HS-5 (cell line): ENCODE measurements at regions not wholly inside any gene's neighbourhood (a gene's known extent, or its start where the extent isn't known, plus 50 kb on each side); places are given as distances from the start of the nearest gene placed in this dataset.

ENCODE experiments used
- DNase-seq: peaks from one replicate; pipeline ENCODE4 v3.0.0-alpha.2; 2012; ENCODE audit warnings: low read depth

DNA sequence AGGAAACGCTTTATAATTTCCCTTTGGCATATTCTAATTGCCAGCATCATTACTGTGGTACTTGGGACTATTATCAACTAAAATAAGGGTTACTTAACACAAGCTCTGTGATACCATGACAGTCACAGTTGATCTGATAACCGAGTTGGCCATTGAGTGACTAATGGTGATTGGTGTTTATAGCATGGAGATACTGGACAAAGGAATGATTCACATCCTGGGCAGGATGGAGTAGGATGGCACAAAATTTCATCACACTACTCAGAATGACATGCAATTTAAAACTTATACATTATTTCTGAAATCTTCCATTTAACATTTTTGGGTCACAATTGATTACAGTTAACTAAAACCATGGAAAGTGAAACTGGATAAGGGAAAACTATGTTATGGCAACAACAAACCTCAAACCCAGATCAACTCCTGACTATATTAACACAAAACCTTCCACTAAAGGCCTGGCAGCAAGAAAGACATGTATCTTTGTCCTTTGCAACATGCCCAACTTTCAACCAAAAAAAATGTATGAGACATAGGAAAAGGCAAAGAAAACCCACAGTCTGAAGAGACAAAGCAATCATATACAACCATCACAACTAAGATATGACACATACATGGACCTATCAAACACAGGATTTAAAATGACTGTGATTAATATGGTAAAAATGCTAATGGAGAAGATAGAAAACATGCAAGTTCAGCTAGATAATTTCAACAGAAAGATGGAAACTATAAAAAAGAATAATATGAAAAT is 208.5 kb upstream of the NRP1 start:
- DNase-seq: peak; percentile 45

DNA sequence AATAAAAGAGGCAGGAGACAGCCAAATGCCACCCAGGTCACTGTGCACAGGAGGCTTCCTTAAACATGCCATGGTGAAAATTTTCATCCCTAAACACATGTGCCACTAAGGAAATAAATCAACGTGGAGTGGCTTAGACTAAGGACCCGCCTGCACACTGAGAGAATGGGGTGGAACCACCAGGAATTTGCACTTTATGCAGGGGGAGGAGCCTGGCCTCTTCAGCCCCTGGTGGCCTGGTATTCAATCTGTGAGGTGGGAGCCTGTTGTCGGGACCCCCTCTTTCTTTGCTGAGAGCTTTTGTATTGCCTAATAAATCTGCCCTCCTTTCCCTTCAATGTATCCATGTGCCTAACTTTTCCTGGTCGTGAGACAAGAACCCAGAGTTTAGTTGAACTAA is 204.6 kb upstream of the NRP1 start:
- no peak for DNase-seq

DNA sequence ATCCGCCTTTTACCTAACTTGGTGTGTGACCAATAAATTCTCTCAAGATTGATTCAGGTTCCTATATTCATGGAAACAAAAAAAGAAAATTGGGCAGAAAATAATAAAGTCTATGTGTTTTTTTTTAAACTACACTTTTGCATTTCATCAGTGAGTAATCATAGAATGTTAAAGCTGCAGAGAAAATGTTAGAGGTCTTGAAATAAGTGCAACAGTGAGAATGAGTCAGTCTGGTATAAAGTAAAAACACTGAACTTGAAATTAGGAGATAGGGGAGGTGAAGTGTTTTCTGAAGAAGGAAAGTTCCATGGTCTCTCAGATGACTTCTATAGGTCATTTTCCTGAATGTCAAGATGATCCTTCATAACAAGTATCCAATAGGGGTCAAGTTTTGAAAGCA is 202.6 kb upstream of the NRP1 start:
- no peak for DNase-seq

DNA sequence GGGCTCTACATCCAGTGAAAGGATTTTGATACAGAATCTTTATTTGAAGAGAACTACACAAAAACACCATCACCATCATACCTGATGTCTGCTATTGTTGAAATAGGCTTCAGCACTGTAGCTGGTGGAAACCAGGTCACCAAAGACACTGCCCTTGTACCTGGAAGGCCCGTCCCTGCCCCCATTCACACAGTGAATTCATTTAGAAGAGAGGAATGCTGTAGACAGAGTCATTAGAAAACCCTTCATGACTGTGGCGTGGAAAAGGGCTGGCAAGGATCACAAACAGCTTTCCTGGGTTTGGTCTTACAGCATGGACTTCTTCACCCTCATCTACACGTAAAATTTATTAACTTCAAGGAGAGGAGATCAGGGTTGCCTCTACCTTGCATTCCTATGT is 202.0 kb upstream of the NRP1 start:
- DNase-seq: no peak

DNA sequence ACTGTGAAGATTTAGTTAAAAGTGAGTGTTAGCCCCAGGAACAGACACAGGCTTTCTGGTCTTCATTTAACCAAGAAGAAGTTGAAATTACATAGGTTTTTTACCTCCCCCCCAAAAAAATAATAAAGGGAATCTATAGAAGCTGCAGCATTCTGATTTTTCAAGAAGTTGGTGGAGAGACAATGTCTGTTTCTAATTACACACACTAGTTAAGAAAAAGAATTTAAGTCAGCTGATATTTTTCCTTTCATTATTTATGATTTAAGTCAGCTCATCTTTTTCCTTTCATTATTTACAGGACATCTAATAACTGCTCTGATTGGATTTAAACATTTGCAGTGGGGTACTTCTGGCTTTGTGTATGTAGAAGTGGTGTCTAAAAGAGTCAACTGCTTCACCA is 201.4 kb upstream of the NRP1 start:
- DNase-seq: no peak

DNA sequence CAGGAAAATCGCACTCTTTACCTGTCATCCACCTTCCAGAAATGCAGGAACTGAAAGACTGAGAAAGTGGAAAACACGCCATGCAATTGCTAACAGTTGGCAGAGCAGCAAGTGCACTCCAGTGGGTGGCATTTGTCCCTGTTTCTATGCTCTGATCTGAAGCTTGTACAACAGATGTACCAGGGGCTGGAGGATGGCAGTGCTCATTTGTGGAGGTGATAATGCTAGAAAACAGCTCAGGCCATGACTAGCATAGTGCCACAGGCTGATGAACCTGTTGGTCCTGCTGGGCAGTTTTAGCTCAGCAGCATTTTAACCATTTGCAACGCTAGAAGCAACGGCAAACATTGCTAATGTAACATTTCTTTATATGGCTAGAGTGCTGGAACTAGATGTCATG is 199.9 kb upstream of the NRP1 start:
- no peak for DNase-seq

DNA sequence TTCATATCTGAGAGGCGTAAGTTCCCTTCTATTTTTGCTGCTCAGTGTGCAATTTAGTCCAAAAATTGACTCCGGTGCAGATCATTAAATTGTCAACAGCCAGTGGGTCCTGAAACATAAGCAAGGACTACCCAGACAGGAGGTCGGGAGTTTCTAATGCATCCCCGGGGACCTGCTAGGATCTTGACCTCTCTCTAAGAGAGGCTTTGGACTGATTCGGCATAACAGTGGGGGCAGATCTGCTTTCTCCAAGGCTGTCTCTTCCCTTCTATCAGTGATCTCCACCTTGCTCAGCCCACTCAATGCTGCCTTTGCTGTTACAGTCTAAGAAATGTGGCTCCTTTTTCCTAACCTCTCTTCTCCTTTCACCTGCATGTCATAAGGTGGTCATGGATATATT is 199.1 kb upstream of the NRP1 start:
- no peak for DNase-seq

DNA sequence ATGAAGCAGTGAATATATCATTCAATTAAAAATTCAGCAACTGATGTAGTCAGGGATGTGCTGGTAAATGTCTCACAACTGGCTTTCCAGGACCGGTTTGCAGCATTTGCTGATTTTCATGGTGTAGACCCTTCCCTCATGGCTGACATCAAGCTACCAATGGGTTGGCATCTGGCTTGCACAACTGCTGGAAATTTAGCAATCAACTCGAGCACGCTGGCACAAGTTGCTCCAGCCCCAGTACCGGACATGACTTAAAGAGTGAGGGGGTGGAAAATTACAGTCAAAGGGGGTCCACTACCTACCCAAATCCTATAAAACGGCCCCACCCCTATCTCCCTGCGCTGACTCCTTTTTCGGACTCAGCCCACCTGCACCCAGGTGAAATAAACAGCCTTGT is 198.4 kb upstream of the NRP1 start:
- DNase-seq: no peak

DNA sequence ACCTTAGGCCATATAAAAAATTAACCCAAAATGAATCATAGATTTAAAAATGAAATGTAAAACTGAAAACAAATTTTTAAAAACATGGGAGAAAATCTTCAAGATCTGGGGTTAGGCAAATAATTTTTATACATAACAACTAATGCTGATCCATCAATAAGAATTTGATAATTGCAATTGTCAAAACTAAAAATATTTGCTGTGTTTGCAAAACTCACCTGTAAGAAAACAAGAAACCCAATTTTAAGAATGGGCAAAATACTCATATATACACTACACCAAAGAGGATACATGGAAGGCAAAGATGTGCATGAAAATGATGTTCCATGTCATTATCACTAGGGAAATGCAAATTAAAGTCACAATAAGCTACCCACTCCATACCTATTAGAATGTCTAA is 194.8 kb upstream of the NRP1 start:
- no peak for DNase-seq

DNA sequence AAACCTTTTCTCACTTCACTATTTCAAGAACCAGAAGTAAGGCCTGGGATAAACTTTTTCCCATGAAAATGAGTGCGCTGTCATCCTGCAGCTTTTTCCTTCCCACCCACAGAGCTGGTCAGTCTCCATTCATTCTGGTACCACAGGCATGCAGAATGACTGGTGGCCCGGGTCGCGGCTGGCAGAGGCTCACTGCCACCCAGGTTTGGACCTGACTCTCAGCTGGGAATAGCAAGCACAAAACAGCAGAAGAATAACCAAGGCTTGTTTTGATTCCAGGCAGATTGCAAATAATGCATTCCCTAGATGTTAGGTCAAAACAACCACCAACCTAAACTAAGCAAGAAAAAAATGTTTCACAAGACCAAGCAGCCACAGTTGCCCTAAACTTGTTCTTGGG is 190.5 kb upstream of the NRP1 start:
- DNase-seq: no peak

DNA sequence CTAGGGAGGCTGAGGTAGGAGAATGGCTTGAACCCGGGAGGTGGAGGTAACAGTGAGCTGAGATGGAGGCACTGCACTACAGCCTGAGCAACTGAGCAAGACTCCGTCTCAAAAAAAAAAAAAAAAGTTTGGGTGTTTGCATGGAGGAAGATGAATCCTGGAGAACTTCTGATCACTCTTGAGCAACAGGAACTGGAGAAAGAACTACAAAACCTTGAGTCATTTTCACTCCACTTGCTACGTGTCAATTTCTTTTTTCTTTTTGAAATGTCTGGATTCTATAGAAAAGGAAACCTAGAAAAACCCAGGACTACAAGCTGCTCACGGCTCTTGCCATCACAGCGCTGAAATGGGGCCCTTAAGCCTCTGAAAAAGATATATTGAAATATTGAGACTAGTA is 189.6 kb upstream of the NRP1 start:
- no peak for DNase-seq

DNA sequence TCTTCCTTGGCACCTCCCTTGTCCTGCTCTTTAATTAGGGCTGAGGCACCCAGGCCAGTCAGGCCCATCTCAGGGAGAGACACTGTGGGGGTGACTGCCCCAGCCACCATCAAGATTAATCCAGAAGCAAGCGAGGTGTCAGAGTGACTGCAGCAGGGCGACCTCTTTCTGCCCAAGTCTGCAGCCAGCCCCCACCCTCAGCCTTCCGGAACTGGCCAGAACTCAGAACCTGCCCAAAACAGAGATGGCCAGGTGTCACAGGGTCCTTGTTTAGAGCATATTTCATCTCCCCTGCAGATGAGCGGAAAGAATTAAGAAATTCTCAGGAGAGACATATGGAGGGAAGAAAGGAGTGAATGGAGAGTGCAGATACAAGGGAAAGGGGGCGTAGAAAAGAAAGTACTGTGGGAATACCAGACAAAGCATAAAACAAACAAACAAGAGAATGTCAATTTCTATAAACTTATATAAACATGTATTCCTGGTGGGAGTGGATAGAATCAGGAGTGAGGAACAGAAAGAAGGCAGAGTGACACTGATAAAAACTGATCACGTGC is 188.8 kb upstream of the NRP1 start:
- no peak for DNase-seq

DNA sequence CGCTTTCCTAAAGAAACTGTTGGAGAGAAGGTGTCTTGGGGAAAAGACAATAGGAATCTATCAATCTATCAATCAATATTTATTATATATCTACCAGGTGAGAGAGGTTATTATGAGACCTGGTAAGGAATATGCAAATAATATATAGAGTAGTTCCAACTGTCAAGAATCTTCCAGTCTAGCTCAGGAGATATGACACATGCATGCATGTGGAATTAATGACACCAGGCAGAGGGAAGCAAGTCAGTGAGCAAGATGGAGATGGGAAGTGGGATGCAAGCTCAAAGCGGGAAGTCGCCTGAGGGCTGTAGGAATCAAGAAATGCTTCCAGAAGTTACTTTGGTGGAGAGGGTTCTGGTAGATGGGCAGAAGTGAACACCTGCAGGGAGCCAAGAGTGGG is 187.4 kb upstream of the NRP1 start:
- no peak for DNase-seq

DNA sequence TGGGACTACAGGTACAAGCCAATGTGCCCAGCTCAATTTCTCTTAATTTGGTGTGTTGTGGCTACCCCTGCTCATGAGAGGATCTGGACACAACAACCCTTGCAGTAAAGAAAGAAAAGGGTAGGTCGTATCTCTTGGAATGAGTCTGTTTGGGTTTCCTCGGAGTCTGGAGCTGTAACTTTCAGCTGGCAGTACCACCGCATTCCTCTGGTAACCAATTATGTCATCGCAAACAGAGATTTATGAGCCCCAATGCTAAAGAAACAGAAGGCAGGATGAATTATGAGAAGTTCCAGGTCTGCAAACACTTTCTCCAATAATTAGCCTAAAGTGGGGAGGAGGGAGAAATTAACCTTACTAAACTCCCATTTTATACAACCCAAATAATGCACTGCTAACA is 186.6 kb upstream of the NRP1 start:
- no peak for DNase-seq

DNA sequence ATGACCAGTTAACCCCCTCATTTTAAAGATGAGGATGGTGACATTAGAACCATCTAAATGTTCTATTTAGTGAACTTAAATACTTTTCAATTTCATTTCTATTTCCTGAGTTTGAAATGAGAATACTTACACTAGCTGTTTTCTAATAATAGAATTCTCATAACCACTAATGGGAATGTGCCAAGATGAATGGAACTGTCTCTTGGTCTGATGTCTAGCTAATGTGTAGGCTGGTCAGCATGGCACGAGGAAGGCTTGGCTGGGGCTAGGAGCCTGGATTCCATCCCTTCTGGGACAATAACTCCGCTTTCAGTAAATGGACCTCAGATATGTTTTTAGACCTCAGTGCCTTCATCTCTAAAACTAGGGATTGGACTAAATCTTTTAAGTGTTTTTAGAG is 185.8 kb upstream of the NRP1 start:
- no peak for DNase-seq

DNA sequence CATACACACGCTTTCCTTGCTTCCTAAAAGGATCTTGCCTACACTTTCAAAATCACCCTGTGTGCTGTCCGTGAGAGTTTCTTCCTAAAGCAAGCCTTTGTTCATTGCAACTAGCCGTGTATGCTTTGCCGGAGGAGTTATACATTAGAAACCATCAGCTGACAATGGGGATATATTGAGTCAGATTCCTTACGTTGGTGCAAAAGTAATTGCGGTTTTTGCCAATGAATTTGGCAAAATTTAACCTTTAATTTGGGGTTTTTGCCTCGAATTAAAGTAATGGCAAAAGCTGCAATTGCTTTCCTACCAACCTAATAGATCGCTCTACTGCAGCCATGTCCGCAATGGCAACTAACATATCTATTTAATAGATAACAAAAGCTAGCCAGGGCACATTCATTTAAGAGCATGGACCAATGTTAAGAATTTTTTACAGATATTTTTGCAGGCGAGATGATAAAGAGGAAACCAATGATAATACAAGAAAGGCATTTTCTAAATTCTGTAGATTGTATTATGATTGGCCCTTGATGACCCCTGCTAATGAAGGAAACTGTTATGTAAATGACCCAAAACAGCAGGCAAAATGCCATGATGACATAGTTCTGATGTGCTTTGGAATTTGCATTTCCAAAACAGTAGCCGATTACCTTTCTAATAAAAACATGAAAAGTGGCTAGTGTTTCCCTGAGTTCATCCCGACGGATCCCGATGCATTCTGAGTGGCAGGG is 184.8 kb upstream of the NRP1 start:
- no peak for DNase-seq

DNA sequence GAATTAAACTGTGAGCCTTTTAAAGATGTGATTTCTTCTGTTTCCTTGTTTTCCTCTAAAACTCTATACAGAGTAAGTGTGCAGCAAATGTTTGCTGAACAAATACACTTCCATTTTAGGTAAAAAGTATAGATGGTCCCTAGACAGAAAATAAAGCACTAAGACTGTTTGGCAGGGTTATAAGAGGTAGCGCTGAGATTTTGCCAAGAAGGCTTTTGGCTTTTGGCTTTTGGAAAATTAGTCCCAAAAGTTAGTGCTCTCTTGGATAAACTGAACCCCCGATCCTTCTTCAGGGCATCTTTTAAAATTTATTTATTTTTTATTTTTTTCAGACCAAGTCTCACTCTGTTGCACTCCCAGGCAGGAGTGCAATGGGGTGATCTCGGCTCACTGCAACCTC is 175.7 kb upstream of the NRP1 start:
- no peak for DNase-seq

DNA sequence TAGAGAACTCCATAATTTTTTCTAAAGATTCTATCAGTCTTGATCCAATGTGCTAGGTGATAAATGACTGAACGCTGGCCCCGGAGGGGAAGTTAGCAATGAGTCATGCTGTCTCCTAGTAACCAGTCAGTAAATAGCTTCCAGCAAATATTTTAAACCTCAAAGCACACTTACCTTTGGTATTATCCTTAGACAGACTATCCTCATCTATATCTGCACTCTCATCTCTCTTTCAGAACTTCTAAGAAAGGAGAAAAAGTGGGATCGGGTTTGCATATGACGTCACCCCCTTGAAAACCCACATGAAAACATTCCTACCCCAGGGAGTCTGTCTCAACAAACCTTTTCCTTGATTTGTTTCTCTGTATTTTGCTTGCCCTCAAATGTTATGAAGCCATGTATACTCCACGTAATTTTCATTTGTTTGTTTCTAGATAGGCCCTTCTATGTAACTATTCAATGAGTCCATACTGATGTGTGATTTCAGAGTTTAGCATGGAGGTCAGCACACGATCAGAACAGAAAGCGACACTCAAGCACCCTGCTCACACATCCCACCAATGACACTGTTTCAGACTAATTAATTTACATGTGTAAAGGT is 174.9 kb upstream of the NRP1 start:
- DNase-seq: peak; percentile 26

DNA sequence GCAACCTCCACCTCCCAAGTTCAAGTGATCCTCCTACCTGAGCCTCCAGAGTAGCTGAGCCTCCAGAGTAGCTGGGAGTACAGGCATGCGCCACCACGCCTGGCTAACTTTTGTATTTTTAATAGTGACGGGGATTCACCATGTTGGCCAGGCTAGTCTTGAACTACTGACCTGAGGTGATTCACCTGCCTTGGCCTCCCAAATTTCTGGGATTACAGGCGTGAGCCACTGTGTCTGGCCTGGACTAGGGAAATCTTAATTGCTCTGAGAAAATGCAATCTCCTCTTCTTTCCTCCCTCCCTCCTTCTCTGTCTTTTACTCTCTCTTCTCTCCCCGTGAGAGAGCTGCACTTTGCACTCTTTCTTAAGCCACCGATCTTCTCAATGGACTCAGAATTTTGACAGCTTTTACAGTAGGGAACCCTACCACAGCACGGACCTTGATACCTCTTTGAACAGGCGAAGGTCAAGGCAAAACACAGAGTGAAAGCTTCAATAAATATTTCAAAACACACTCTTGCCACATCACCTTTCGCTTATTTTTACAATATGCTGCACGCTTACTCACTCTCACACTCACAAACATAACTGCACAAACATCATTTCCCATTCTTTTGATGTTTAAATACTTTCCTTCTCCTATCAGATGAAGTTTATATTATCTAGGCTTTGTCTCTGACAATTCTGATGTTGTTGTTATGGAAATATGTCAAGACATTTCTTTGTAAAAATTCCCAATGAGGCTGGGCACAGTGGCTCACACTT is 173.4 kb upstream of the NRP1 start:
- no peak for DNase-seq

DNA sequence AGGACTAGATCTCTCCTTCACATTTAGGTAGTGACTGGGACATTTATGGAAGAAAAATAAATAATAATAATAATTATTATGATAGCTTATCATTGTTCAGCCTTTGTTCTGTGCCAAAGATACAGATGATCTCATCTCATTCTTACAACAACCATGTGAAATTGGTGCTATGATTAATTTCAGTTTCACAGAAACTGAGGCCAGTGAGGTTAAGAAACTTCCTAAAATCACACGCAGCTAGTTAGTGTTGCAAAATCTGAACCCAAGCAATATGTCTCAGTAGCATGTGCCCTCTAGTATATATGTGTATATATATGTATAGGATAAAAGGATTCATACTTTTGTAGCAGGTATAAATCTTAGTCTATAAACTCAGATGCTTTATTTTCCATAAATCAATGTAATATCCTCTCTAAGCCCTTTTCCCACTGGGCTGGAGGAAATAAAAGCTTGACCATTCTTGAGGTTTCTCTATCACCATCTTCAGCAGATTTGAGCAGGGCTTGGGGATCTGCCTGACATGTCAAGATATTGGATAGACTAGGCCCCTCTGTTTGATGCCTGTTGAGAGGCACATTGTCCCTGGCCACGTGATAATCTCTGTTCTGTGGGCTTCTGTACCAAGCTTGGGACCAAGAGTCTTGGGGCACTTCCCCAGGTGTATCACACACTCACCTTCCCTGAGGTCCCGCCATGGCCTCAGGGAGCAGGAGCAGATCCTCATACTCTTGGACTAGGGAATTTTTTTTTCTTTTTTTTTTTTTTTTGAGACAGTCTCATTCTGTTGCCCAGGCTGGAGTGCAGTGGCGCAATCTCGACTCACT is 172.6 kb upstream of the NRP1 start:
- no peak for DNase-seq

DNA sequence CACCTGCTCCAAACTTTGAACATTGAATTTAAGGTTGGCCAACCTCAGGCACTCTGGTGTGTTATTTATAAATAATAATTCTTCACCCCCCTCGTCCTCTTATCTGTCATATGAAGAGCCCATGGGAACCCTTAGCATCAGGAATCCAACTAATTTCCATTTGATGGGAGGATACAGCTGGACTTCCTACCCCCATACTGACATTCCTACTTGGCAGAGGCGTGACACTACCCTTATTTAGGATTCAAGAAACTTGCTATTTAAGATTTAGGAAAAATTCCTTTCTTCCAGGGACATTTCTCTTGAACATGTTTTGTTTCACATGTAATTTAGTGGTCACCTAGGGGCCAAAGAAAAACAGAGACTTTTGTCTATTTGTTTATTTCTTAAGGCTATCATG is 171.9 kb upstream of the NRP1 start:
- no peak for DNase-seq

DNA sequence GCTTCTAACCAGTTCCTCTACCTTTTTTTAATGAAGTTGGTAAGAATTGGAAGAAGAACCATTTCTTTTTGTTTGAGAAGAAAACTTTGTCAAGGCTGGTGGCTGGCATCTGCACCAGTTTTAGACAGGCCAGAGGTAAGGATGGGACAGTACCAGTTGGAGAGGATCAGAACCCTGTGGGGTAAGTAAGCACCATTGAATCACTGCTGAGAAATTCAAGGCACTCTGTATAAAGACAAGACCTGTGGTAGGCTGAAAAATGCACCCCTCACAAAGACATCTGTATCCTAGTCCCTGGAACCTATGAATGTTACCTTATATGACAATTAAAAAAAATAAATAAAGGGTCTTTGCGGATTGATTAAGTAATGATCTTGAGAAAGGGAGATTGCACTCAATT is 166.7 kb upstream of the NRP1 start:
- DNase-seq: no peak
